GM18909 (cell line): ENCODE measurements at regions not wholly inside any gene's neighbourhood (a gene's known extent, or its start where the extent isn't known, plus 50 kb on each side); places are given as distances from the start of the nearest gene placed in this dataset.
A peak's percentile ranks its signal among the peaks of the same experiment; 100 is the strongest.

Experiments used
- ATAC-seq: cut with Tn5 transposase; IDR thresholded peaks from one replicate; pipeline ENCODE4 v1.9.1; 2021; ENCODE audit warnings: mild to moderate bottlenecking; ENCODE audit not compliant: unreplicated experiment, poor library complexity

DNA sequence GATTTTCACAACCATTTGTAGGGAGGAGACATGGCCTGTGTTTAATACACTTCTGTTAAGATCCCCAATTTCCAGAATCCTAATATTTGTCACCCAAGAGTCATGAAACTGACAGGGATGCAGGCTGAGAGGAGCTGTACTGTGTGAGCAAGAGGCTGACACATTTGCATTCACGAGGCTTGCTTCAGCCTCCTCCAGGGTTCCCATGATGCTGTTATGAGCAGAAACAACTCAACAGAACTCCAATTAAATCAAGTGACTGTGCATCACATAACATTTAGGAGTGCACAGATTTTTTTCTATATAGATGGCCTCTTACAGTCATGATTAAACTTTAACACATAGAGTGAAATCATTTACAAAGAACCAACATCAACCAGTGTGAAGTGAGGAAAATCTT is 292.3 kb upstream of the STT3B start:
- ATAC-seq = peak; percentile 36

- peak; percentile 36 for ATAC-seq
These were observed 291.9 kb upstream of the STT3B start for GRCh38 chr3:31240874-31241273.

GRCh38 chr3:31241533-31241932 is 291.2 kb upstream of the STT3B start:
- ATAC-seq = peak; percentile 35

DNA sequence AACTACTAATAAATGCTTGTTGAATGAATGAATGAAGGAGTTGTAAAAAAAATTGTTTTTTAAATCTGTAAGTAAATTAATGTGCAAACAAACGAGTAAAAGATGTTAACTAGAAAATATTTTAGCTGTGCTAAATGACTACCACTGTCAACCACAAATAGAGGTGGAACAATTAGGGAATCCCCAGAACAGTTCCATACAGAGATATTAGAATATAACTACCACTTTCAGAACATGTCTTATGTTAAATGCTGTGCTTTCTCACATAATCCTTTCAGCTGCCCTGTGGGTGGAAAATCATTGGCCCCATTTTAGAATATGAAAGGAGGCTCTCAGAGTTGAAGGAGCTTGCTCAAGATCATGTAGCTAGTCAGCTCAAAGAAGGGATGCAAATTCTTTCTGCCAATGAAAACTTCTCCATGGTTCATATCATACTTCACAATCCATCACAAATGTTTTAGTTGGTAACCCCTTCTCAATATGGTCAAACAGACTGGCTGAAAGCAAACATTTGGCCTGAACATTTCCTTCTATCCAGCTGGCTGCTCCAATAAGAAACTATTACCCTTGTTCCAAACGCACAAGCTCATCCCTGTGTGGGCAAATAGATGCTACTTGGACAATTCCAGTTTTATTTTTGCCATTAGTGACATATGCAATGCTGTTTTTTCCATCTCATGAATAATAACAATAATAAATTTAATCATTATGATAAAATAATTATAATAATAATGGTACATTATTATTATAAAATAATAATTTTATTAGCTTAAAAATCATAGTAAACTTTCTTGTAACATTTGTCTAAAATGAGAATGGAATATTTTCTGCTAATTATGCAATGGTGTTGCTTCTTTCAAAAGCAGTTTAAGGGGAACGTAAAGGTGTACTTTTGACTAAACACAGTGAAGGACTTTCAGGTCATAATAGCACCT is 290.4 kb upstream of the STT3B start:
- peak; percentile 59 for ATAC-seq

- no peak for ATAC-seq
These were observed 287.6 kb upstream of the STT3B start for GRCh38 chr3:31244929-31245817.

- ATAC-seq = no peak
These were observed 286.2 kb upstream of the STT3B start for GRCh38 chr3:31246293-31247062.

DNA sequence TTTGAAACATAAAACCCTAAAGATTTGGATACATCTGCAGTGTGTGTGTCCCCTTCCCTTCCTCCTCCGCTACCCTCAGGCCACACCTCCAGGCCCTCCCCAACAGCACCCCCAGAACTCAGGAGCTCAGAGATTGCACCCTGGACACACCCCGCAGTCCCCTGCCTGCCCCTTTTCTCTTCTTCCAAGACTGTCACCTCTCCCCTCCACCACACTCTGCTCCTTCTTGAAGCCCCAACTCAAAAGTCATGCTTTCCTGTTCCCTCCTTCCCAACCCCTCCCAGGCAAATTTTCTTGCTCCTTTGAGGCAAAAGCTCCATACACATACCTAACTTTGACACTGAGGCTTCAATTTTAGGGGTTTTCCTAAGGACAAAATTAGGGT is 285.7 kb upstream of the STT3B start:
- no peak for ATAC-seq

GRCh38 chr3:31247850-31248562 is 284.7 kb upstream of the STT3B start:
- ATAC-seq = peak; percentile 60

GRCh38 chr3:31248563-31248992 is 284.1 kb upstream of the STT3B start:
- no peak for ATAC-seq

GRCh38 chr3:31249545-31249944 is 283.2 kb upstream of the STT3B start:
- ATAC-seq = peak; percentile 50

DNA sequence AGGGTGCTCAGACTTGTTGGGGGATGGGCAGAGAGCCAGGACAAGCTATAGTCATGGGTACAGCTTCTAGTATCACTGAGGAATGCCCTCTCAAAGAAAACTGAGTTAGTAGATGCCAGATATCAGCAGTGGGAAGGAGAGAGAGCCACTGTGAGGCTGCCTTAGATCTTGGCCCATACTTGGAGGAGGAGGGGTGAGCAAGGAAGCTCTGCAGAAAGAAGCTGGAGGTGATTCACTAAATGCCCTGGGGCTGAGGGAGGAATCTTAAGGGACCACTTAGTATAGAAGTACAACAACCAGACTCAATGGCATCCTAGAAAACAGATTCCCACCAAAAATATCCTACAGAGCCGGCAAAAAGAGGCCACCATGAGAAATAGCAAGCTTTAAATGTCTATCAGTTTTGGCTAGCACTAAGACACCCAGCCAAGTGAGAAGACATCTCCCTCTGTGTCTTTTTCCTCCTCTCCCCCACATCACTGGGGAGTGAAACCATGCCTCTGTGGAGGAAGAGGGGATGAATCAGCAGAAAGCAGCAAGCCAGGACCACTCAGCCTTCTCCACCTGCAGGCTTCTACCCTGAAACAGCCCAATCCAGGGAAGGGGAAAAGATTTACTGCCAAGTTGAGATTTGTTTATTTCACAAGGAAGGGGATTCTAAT is 282.5 kb upstream of the STT3B start:
- no peak for ATAC-seq

DNA sequence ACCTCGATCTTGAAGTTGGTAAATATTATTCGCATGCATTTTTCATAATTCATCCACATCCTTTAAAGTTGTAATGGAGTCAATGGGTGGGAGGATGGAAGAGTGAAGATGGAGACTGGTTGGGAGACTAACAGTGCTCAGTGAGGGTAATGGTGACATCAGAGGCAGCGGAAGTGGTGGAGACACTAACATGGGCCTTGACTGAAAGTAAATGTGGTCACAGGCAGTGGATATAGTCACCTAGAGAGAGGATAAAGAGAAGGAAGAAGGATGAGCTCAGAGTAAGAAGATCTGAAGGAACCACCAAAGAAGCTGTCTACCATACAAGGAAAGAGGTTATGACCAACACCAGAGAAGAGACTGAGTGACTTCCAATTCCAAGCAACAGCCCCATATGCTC is 281.6 kb upstream of the STT3B start:
- no peak for ATAC-seq

DNA sequence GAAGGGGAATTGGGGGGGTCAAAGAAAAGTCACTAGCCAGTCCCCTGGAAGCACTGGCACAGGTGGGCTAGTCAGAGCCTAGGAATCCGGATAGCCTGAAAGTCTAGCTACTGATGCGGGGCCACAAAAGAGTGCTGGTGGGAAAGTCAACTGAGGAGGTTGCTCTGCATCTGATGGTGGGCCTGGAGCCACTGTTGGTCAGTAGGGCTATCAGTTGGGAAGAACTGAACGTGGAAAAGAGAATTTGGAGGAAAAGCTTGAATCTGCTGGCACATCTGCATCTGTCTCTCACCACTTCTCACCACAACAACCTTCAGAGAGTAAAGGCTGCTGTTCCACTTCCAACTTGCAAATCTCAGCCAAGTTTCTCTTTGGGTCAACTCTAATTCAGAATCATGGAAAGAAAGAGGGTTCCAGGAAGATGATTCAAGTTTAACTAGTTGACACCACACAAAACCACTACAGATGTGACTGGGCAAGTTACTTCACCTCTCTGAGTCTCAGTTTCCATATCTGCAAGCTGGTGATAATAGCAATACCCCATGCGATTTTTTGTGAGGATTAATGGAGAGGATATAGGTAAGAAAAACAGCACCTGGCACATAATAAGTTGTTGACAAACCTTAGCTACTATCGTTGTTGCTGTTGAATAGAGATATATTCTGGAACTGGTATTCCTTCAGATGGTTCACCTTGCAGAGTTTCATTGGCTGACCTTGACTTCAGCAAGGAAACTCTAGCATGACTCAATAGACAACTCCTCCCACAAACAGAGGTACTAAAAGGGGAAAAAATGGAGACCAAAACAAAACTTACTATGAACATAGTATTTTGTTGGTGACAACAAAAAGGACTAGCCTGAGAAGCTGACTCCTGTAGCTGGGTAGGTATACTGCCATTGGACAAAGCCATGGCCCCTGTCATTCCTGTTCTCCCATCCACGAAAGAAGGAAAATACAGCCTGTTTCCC is 280.2 kb upstream of the STT3B start:
- ATAC-seq = peak; percentile 25

GRCh38 chr3:31253782-31254181 is 278.9 kb upstream of the STT3B start:
- ATAC-seq = no peak

GRCh38 chr3:31254483-31254882 is 278.2 kb upstream of the STT3B start:
- no peak for ATAC-seq

DNA sequence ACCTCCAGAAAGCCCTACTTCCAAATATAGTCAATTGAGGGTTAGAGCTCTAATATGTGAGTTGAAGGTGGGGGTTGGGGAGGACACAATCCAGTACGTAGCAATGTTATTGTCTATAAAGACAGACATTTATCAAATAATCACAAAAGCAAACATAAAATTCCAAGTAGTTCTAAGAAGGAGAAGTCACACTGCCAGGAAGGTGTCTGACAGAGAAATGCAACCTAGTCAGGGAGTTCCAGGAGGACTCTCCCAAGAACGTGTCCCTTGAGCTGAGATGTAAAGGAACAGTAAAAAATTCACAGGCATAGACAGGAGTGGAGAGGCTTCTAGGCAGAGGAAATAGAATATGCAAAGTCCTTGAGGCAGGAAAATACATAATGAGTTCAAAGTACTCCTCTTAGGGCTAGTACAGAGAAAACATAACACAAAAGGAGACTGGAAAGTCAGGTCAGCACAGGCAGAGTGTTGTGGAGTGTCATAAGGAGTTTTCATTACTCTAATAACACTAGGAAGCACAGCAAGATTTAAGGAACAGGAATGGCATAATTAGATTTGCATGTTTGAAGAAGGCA is 277.6 kb upstream of the STT3B start:
- no peak for ATAC-seq

- ATAC-seq = no peak
These were observed 270.5 kb upstream of the STT3B start for GRCh38 chr3:31262201-31262600.

DNA sequence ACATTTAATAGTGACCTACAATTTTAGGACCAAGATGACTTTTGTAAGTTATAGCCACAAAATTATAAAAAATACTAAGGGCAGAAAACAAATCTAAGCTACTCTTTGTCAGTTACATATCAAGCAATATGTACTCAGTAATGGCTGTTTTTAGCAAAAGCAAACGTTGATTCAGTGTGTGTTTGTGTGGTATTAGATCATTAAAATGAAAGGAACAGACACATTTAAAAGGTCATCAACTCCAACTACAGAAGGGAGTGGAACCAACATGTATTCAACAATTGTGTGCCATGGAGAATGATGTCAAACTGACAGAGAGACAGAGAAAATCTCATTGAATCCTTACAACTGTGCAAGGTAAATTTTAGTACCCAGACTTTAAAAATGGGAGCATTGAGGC is 268.8 kb upstream of the STT3B start:
- no peak for ATAC-seq
